HEK293 (cell line): ENCODE measurements at regions not wholly inside any gene's neighbourhood (a gene's known extent, or its start where the extent isn't known, plus 50 kb on each side); places are given as distances from the start of the nearest gene placed in this dataset.

Experiments
- ZNF155 ChIP-seq: fragments of 450-650 bp; formaldehyde crosslinking; IDR thresholded peaks from 2 replicates; pipeline ENCODE4 v1.5.1; 2016; ENCODE audit warnings: missing biosample characterization, missing genetic modification characterization
- ZNF157 ChIP-seq: fragments of 450-650 bp; formaldehyde crosslinking; IDR thresholded peaks from 2 replicates; pipeline ENCODE4 v1.5.1; 2016; ENCODE audit warnings: missing biosample characterization, missing genetic modification characterization
- ZNF423 ChIP-seq: fragments of 450-650 bp; formaldehyde crosslinking; IDR thresholded peaks from 2 replicates; pipeline ENCODE4 v1.5.1; 2016; ENCODE audit warnings: missing biosample characterization, missing genetic modification characterization
- ZNF544 ChIP-seq: fragments of 450-650 bp; formaldehyde crosslinking; IDR thresholded peaks from 2 replicates; pipeline ENCODE4 v1.5.0; 2017; ENCODE audit warnings: missing biosample characterization, missing genetic modification characterization
- TF ChIP-seq, protein P1 (sequence below): fragments of 450-650 bp; formaldehyde crosslinking; IDR thresholded peaks from 2 replicates; pipeline ENCODE4 v1.5.1; 2016; ENCODE audit warnings: missing biosample characterization, missing genetic modification characterization
- TF ChIP-seq, protein P2 (sequence below): fragments of 450-650 bp; formaldehyde crosslinking; IDR thresholded peaks from 2 replicates; pipeline ENCODE4 v1.5.1; 2016; ENCODE audit warnings: missing biosample characterization, missing genetic modification characterization

DNA sequence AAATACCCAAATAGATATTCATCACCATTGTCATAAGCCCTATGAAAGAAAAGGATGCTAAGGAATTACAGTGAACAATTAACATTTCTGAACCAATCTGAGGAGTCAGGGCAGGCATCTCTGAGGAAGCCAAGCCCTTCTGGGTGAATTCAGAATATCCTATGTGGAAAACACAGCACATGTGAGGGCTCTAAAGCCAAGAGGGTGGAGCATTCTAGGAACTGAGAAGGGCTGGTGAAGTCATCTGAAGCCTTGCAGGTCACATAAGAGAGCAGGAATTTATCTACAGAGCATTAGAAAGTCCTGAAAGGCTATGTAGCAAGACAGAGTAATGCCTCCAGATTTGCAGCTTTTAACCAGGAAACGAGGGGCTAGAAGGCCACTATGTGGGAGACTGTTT, 195.7 kb downstream of the SPATA18 start:
- TF ChIP-seq ZNF155 (tag by site-specific recombination) = no peak
- TF ChIP-seq ZNF544 (tag by site-specific recombination) = no peak
- no peak for TF ChIP-seq ZNF423 (tag by site-specific recombination)
- TF ChIP-seq ZNF157 (tag by site-specific recombination) = no peak
- TF ChIP-seq, protein P1, sequence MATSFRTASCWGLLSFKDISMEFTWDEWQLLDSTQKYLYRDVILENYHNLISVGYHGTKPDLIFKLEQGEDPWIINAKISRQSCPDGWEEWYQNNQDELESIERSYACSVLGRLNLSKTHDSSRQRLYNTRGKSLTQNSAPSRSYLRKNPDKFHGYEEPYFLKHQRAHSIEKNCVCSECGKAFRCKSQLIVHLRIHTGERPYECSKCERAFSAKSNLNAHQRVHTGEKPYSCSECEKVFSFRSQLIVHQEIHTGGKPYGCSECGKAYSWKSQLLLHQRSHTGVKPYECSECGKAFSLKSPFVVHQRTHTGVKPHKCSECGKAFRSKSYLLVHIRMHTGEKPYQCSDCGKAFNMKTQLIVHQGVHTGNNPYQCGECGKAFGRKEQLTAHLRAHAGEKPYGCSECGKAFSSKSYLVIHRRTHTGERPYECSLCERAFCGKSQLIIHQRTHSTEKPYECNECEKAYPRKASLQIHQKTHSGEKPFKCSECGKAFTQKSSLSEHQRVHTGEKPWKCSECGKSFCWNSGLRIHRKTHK (tag by site-specific recombination) = no peak
- TF ChIP-seq, protein P2, sequence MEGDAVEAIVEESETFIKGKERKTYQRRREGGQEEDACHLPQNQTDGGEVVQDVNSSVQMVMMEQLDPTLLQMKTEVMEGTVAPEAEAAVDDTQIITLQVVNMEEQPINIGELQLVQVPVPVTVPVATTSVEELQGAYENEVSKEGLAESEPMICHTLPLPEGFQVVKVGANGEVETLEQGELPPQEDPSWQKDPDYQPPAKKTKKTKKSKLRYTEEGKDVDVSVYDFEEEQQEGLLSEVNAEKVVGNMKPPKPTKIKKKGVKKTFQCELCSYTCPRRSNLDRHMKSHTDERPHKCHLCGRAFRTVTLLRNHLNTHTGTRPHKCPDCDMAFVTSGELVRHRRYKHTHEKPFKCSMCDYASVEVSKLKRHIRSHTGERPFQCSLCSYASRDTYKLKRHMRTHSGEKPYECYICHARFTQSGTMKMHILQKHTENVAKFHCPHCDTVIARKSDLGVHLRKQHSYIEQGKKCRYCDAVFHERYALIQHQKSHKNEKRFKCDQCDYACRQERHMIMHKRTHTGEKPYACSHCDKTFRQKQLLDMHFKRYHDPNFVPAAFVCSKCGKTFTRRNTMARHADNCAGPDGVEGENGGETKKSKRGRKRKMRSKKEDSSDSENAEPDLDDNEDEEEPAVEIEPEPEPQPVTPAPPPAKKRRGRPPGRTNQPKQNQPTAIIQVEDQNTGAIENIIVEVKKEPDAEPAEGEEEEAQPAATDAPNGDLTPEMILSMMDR (tag by site-specific recombination) = no peak
